Left hindlimb (tissue), 1 donor: ENCODE measurements at regions not wholly inside any gene's neighbourhood (a gene's known extent, or its start where the extent isn't known, plus 50 kb on each side); places are given as distances from the start of the nearest gene placed in this dataset.

Experiments
- DNase-seq: peaks from one replicate; pipeline ENCODE4 v3.0.0-alpha.2; 2018

GRCh38 chr9:89888233-89888632, 283.4 kb downstream of the GADD45G start:
- DNase-seq, result no peak

GRCh38 chr9:89888677-89889076, 283.9 kb downstream of the GADD45G start:
- DNase-seq, result no peak

GRCh38 chr9:89889865-89890264, 285.1 kb downstream of the GADD45G start:
- DNase-seq, result no peak

- no peak for DNase-seq
Measured at GRCh38 chr9:89890326-89890980, 285.6 kb downstream of the GADD45G start.

GRCh38 chr9:89891221-89891590, 286.4 kb downstream of the GADD45G start:
- DNase-seq, result no peak

GRCh38 chr9:89891591-89892304, 286.9 kb downstream of the GADD45G start:
- DNase-seq, result peak; percentile 67

GRCh38 chr9:89892920-89893319, 288.1 kb downstream of the GADD45G start:
- no peak for DNase-seq

- DNase-seq, result no peak
Measured at GRCh38 chr9:89893886-89894285, 289.1 kb downstream of the GADD45G start.

- DNase-seq, result no peak
Measured at GRCh38 chr9:89896806-89897340, 292.1 kb downstream of the GADD45G start.

GRCh38 chr9:89899573-89899972, 294.8 kb downstream of the GADD45G start:
- no peak for DNase-seq

GRCh38 chr9:89901920-89902319, 297.1 kb downstream of the GADD45G start:
- DNase-seq, result no peak

- DNase-seq, result peak; percentile 82
Measured at GRCh38 chr9:89902450-89903140, 297.8 kb downstream of the GADD45G start.

- DNase-seq, result no peak
Measured at GRCh38 chr9:89903141-89903475, 298.3 kb downstream of the GADD45G start.

- no peak for DNase-seq
Measured at GRCh38 chr9:89905606-89906338, 301.0 kb downstream of the GADD45G start.

GRCh38 chr9:89911721-89912604, 307.2 kb downstream of the GADD45G start:
- DNase-seq, result no peak

GRCh38 chr9:89912605-89912953, 307.8 kb downstream of the GADD45G start:
- DNase-seq, result no peak

- no peak for DNase-seq
Measured at GRCh38 chr9:89915187-89915586, 310.4 kb downstream of the GADD45G start.

- no peak for DNase-seq
Measured at GRCh38 chr9:89916001-89916597, 311.3 kb downstream of the GADD45G start.

- DNase-seq, result no peak
Measured at GRCh38 chr9:89917861-89918260, 313.0 kb downstream of the GADD45G start.

- no peak for DNase-seq
Measured at GRCh38 chr9:89919171-89919681, 314.4 kb downstream of the GADD45G start.

- no peak for DNase-seq
Measured at GRCh38 chr9:89920131-89920530, 315.3 kb downstream of the GADD45G start.

- DNase-seq, result no peak
Measured at GRCh38 chr9:89920951-89921350, 316.1 kb downstream of the GADD45G start.
